GM10266 (cell line): ENCODE measurements at regions not wholly inside any gene's neighbourhood (a gene's known extent, or its start where the extent isn't known, plus 50 kb on each side); places are given as distances from the start of the nearest gene placed in this dataset.

Experiments
- DNase-seq: peaks from one replicate; pipeline ENCODE4 v3.0.0; 2012; ENCODE audit errors: extremely low spot score
- TF ChIP-seq, protein P1 (sequence below): IDR thresholded peaks from 2 replicates; pipeline ENCODE4 v1.5.1; 2012; ENCODE audit warnings: mild to moderate bottlenecking, low read depth; ENCODE audit not compliant: control insufficient read depth, insufficient read depth; ENCODE audit errors: missing control alignments

DNA sequence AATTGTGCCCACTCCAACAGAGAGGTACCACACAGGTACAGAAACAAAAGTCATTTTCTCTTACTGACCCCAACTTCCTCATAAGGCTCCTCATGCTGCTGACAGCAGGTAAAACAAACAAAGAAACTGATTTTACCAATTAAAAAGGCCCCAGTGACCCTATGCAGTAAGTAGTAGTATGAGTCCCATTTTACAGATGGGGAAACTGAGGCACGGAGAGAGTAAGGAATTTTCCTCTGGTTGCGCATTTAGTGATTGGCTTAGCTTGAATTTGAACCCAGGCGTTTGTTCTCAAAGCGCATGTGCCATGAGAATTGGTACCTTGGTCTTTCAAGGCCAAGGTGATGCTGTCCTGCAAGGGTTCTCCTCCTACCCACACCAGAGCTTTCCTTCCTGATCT lies 66.1 kb upstream of the ZBTB40 start:
- TF ChIP-seq, protein P1, sequence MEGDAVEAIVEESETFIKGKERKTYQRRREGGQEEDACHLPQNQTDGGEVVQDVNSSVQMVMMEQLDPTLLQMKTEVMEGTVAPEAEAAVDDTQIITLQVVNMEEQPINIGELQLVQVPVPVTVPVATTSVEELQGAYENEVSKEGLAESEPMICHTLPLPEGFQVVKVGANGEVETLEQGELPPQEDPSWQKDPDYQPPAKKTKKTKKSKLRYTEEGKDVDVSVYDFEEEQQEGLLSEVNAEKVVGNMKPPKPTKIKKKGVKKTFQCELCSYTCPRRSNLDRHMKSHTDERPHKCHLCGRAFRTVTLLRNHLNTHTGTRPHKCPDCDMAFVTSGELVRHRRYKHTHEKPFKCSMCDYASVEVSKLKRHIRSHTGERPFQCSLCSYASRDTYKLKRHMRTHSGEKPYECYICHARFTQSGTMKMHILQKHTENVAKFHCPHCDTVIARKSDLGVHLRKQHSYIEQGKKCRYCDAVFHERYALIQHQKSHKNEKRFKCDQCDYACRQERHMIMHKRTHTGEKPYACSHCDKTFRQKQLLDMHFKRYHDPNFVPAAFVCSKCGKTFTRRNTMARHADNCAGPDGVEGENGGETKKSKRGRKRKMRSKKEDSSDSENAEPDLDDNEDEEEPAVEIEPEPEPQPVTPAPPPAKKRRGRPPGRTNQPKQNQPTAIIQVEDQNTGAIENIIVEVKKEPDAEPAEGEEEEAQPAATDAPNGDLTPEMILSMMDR, result no peak
- no peak for DNase-seq

- no peak for DNase-seq
Measured at GRCh38 chr1:22386774-22387173, 64.9 kb upstream of the ZBTB40 start.

GRCh38 chr1:22387919-22388580 lies 63.6 kb upstream of the ZBTB40 start:
- TF ChIP-seq, protein P1, result no peak
- DNase-seq, result no peak

More at GRCh38 chr1:22386774-22387173, 64.9 kb upstream of the ZBTB40 start:
- TF ChIP-seq, protein P1, result no peak

GRCh38 chr1:22388671-22389450 lies 62.8 kb upstream of the ZBTB40 start:
- TF ChIP-seq, protein P1, result no peak
- no peak for DNase-seq

- DNase-seq, result no peak
- TF ChIP-seq, protein P1, result no peak
Measured at GRCh38 chr1:22393587-22393986, 58.1 kb upstream of the ZBTB40 start.

- TF ChIP-seq, protein P1, result no peak
- no peak for DNase-seq
Measured at GRCh38 chr1:22398656-22399420, 52.8 kb upstream of the ZBTB40 start.
